Dendritic cell treated with granulocyte-macrophage colony-stimulating factor and Interleukin-4, amounts not matched to agents 40 ng/mL and 50 ng/mL, for 4 days (primary cell): ENCODE measurements at regions not wholly inside any gene's neighbourhood (a gene's known extent, or its start where the extent isn't known, plus 50 kb on each side); places are given as distances from the start of the nearest gene placed in this dataset.

Experiments
- H3K27ac Mint-ChIP-seq: one replicate; pipeline ENCODE4 v1.8.0; 2022; ENCODE audit warnings: mild to moderate bottlenecking, mixed read lengths
- H3K27me3 Mint-ChIP-seq: one replicate; pipeline ENCODE4 v1.8.0; 2022; ENCODE audit warnings: mild to moderate bottlenecking, mixed read lengths
- H3K36me3 Mint-ChIP-seq: one replicate; pipeline ENCODE4 v1.8.0; 2022; ENCODE audit warnings: low read depth, mixed read lengths
- H3K4me1 Mint-ChIP-seq: one replicate; pipeline ENCODE4 v1.8.0; 2022; ENCODE audit warnings: low read depth, mixed read lengths
- H3K4me3 Mint-ChIP-seq: one replicate; pipeline ENCODE4 v1.8.0; 2022; ENCODE audit warnings: mild to moderate bottlenecking, moderate library complexity, mixed read lengths
- H3K9me3 Mint-ChIP-seq: one replicate; pipeline ENCODE4 v1.8.0; 2022; ENCODE audit warnings: mixed read lengths
- intact Hi-C: fragments of 100-400 bp; cut with micrococcal nuclease; formaldehyde crosslinking; loops from one replicate; pipeline ENCODE4 v1.15.0; 2022

GRCh38 chr1:208449951-208450350 is 205.8 kb upstream of the PLXNA2 start:
- peaks cover 3% of the 10 kb centered on the region for H3K27me3 Mint-ChIP-seq
- no peak overlapping the region for H3K27ac Mint-ChIP-seq
- intact Hi-C loops = no loop called here
- no peaks in the 10 kb centered on the region for H3K9me3 Mint-ChIP-seq
- no peak overlapping the region for H3K4me3 Mint-ChIP-seq
- H3K36me3 Mint-ChIP-seq = no peaks in the 10 kb centered on the region
- no peaks in the 10 kb centered on the region for H3K4me1 Mint-ChIP-seq

- Mint-ChIP-seq H3K27me3 (peaks cover 3% of the 10 kb centered on the region), H3K9me3 (no peaks in the 10 kb centered on the region), H3K4me3 (no peak overlapping the region), H3K27ac (no peak overlapping the region), H3K36me3 (no peaks in the 10 kb centered on the region), H3K4me1 (no peaks in the 10 kb centered on the region)
- intact Hi-C loops = no loop called here
These were observed 206.8 kb upstream of the PLXNA2 start for GRCh38 chr1:208450958-208451357.

- intact Hi-C loops = no loop called here
- H3K27ac Mint-ChIP-seq = no peak overlapping the region
- no peaks in the 10 kb centered on the region for H3K36me3 Mint-ChIP-seq
- H3K27me3 Mint-ChIP-seq = peaks cover 3% of the 10 kb centered on the region
- H3K4me1 Mint-ChIP-seq = no peaks in the 10 kb centered on the region
- no peak overlapping the region for H3K4me3 Mint-ChIP-seq
- no peaks in the 10 kb centered on the region for H3K9me3 Mint-ChIP-seq
These were observed 211.6 kb upstream of the PLXNA2 start for GRCh38 chr1:208455821-208456220.

GRCh38 chr1:208456487-208456886 is 212.3 kb upstream of the PLXNA2 start:
- peaks cover 3% of the 10 kb centered on the region for H3K27me3 Mint-ChIP-seq
- H3K4me3 Mint-ChIP-seq = no peak overlapping the region
- no peaks in the 10 kb centered on the region for H3K36me3 Mint-ChIP-seq
- H3K9me3 Mint-ChIP-seq = no peaks in the 10 kb centered on the region
- H3K4me1 Mint-ChIP-seq = no peaks in the 10 kb centered on the region
- H3K27ac Mint-ChIP-seq = no peak overlapping the region
- intact Hi-C loops = no loop called here

- Mint-ChIP-seq H3K4me3 (no peak overlapping the region), H3K9me3 (no peaks in the 10 kb centered on the region), H3K36me3 (no peaks in the 10 kb centered on the region), H3K27ac (no peak overlapping the region), H3K27me3 (peaks cover 1% of the 10 kb centered on the region), H3K4me1 (no peaks in the 10 kb centered on the region)
- intact Hi-C loops = no loop called here
These were observed 216.6 kb upstream of the PLXNA2 start for GRCh38 chr1:208460823-208461222.

GRCh38 chr1:208461680-208462079 is 217.5 kb upstream of the PLXNA2 start:
- Mint-ChIP-seq H3K27me3 (peaks cover 1% of the 10 kb centered on the region), H3K9me3 (no peaks in the 10 kb centered on the region), H3K36me3 (no peaks in the 10 kb centered on the region), H3K4me1 (no peaks in the 10 kb centered on the region), H3K4me3 (no peak overlapping the region), H3K27ac (no peak overlapping the region)
- intact Hi-C loops = no loop called here

- Mint-ChIP-seq H3K4me1 (no peaks in the 10 kb centered on the region), H3K36me3 (no peaks in the 10 kb centered on the region)
These were observed 218.6 kb upstream of the PLXNA2 start for GRCh38 chr1:208462761-208463160.

GRCh38 chr1:208465266-208465665 is 221.1 kb upstream of the PLXNA2 start:
- intact Hi-C loops = no loop called here
- H3K9me3 Mint-ChIP-seq = no peaks in the 10 kb centered on the region
- H3K27me3 Mint-ChIP-seq = no peaks in the 10 kb centered on the region
- H3K27ac Mint-ChIP-seq = no peak overlapping the region
- no peaks in the 10 kb centered on the region for H3K4me1 Mint-ChIP-seq
- H3K4me3 Mint-ChIP-seq = no peak overlapping the region
- H3K36me3 Mint-ChIP-seq = no peaks in the 10 kb centered on the region

More at GRCh38 chr1:208462761-208463160, 218.6 kb upstream of the PLXNA2 start:
- Mint-ChIP-seq H3K27me3 (peaks cover 1% of the 10 kb centered on the region), H3K27ac (no peak overlapping the region), H3K9me3 (no peaks in the 10 kb centered on the region), H3K4me3 (no peak overlapping the region)
- intact Hi-C loops = no loop called here

- H3K36me3 Mint-ChIP-seq = no peaks in the 10 kb centered on the region
- H3K4me3 Mint-ChIP-seq = no peak overlapping the region
- no peaks in the 10 kb centered on the region for H3K9me3 Mint-ChIP-seq
- intact Hi-C loops = no loop called here
- H3K27ac Mint-ChIP-seq = no peak overlapping the region
- H3K27me3 Mint-ChIP-seq = no peaks in the 10 kb centered on the region
- no peaks in the 10 kb centered on the region for H3K4me1 Mint-ChIP-seq
These were observed 221.8 kb upstream of the PLXNA2 start for GRCh38 chr1:208465786-208466590.

- Mint-ChIP-seq H3K9me3 (no peaks in the 10 kb centered on the region), H3K27me3 (no peaks in the 10 kb centered on the region), H3K36me3 (no peaks in the 10 kb centered on the region)
These were observed 223.1 kb upstream of the PLXNA2 start for GRCh38 chr1:208467151-208467780.

GRCh38 chr1:208475449-208475848 is 231.3 kb upstream of the PLXNA2 start:
- no peaks in the 10 kb centered on the region for H3K9me3 Mint-ChIP-seq
- H3K27ac Mint-ChIP-seq = no peak overlapping the region

More at GRCh38 chr1:208467151-208467780, 223.1 kb upstream of the PLXNA2 start:
- intact Hi-C loops = no loop called here
- Mint-ChIP-seq H3K4me1 (no peaks in the 10 kb centered on the region), H3K4me3 (no peak overlapping the region), H3K27ac (no peak overlapping the region)

GRCh38 chr1:208475951-208476845 is 232.0 kb upstream of the PLXNA2 start:
- no peak overlapping the region for H3K27ac Mint-ChIP-seq
- intact Hi-C loops = no loop called here
- H3K9me3 Mint-ChIP-seq = no peaks in the 10 kb centered on the region
- no peaks in the 10 kb centered on the region for H3K27me3 Mint-ChIP-seq
- no peaks in the 10 kb centered on the region for H3K36me3 Mint-ChIP-seq
- no peaks in the 10 kb centered on the region for H3K4me1 Mint-ChIP-seq
- H3K4me3 Mint-ChIP-seq = no peak overlapping the region

More at GRCh38 chr1:208475449-208475848, 231.3 kb upstream of the PLXNA2 start:
- Mint-ChIP-seq H3K4me3 (no peak overlapping the region), H3K4me1 (no peaks in the 10 kb centered on the region), H3K27me3 (no peaks in the 10 kb centered on the region), H3K36me3 (no peaks in the 10 kb centered on the region)
- intact Hi-C loops = no loop called here

GRCh38 chr1:208476846-208477170 is 232.6 kb upstream of the PLXNA2 start:
- Mint-ChIP-seq H3K36me3 (no peaks in the 10 kb centered on the region), H3K27me3 (no peaks in the 10 kb centered on the region), H3K9me3 (no peaks in the 10 kb centered on the region), H3K4me1 (no peaks in the 10 kb centered on the region), H3K27ac (no peak overlapping the region), H3K4me3 (no peak overlapping the region)
- intact Hi-C loops = no loop called here

GRCh38 chr1:208479435-208479834 is 235.3 kb upstream of the PLXNA2 start:
- Mint-ChIP-seq H3K4me1 (no peaks in the 10 kb centered on the region), H3K36me3 (no peaks in the 10 kb centered on the region), H3K27me3 (no peaks in the 10 kb centered on the region), H3K4me3 (no peak overlapping the region), H3K27ac (no peak overlapping the region), H3K9me3 (no peaks in the 10 kb centered on the region)
- intact Hi-C loops = no loop called here
